HG02763 (cell line): ENCODE measurements at regions not wholly inside any gene's neighbourhood (a gene's known extent, or its start where the extent isn't known, plus 50 kb on each side); places are given as distances from the start of the nearest gene placed in this dataset.
"Not testable (repeated sequence)": the region's sequence is repeated elsewhere in the genome, so short reads cannot be mapped to it uniquely, and the experiment has no call there.

Experiments
- ATAC-seq: cut with Tn5 transposase; IDR thresholded peaks from one replicate; pipeline ENCODE4 v1.9.1; 2021; ENCODE audit warnings: mild to moderate bottlenecking, moderate library complexity; ENCODE audit not compliant: unreplicated experiment

DNA sequence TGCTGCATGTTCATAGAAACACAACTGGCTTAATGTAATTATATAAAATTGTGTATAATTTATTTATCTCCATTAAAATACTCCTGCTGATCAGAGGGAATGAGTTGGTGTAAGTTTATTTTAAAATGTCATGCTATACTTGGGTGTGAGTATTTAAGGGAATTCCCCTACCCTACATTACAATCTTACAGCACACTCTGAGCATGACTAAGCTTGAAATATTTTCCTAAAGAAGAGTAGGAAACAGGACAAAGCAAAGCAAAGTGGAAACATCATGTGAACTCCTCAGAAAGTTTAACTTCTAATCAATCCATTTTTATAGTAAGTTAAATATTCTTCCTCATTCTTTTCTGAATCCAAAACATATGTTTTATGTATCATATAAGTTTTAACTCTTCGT, 1271.3 kb downstream of the EFNA5 start:
- ATAC-seq, result no peak

GRCh38 chr5:106397700-106398099, 1273.0 kb downstream of the EFNA5 start:
- ATAC-seq, result no peak

GRCh38 chr5:106393276-106393675, 1277.5 kb downstream of the EFNA5 start:
- ATAC-seq, result no peak

DNA sequence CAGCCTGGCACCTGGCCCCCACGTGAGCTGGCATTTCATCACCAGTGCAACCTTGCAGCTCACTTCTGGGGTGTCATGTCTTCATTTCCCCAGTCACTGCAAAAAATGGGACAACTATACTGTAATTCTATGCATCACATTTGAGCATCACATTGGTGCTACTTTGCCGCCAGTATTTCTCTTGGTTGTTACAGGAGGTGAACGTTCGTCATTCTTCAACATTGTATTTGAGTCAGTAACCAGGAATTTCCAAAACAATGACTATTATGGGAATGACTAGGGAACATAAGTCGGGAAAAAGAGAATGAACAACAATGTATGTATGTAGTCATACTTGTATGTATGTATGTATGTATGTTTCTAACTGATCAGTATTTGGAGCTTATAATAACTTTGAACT, 1278.0 kb downstream of the EFNA5 start:
- no peak for ATAC-seq

DNA sequence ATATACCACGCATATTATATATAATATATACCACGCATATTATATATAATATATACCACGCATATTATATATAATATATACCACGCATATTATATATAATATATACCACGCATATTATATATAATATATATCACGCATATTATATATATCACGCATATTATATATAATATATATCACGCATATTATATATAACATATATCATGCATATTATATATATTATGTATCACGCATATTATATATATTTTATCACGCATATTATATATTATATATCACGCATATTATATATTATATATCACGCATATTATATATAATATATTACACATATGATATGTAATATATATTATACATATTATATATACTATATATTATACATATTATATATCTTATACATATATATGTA, 1283.0 kb downstream of the EFNA5 start:
- ATAC-seq, result not testable (repeated sequence)

DNA sequence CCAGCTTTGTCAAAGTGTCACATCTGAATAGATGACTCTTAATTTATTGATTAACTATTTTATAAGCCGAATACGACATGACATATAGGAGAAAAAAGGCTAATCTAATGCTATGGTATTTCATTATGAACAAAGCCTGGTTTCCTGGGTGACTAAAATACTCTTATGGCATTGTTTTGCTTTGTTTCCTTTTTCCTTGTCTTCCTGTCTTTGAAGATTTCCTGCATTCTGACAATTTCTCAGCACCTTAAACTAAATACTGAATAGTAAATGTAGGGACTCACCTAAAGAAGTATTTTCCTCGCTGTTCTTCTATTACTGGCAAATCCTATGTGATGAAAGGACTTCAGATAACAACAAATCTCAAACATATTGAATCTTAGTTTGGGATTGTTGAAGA, 1284.5 kb downstream of the EFNA5 start:
- no peak for ATAC-seq

- no peak for ATAC-seq
Measured at GRCh38 chr5:106380736-106381135, 1290.0 kb downstream of the EFNA5 start.

GRCh38 chr5:106376522-106376921, 1294.2 kb downstream of the EFNA5 start:
- ATAC-seq, result no peak

DNA sequence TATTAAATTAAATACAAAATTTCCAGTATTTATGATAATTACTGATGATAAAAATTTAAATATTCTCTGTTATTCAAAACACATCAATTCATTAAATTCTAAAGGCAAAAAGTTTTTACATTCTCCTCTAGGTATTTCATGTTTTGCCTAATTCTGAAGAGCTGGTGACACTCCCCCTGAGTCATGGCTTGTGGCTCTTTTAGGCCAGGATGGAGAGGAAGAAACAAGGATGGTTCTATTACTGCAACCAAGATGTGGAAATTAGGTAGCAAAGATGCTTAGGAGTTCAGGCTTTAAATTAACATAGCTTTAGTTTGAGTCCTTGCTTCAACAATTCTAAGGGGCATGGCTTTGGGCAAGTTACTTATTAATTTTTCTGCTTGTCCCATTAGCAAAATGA, 1295.8 kb downstream of the EFNA5 start:
- ATAC-seq, result no peak

DNA sequence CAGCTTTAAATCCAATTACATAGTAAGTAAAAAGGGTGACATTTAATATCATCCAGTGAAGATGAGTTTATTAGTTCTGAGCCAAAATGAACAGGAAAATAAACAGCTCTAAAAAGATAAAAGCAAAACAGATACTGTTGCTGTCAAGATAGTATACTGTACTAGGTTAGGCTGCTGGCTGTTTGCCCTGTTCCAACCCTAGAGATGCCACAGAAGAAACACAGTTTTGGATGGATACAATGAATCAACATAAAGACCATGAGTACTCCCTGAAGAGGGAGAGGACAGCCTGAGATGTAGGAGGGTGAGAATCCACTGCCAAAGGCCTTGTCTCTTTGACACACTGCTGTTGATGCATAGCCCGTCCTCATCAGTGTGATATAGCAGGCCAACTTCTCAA, 1302.7 kb downstream of the EFNA5 start:
- no peak for ATAC-seq

- no peak for ATAC-seq
Measured at GRCh38 chr5:106367281-106367680, 1303.5 kb downstream of the EFNA5 start.

- ATAC-seq, result no peak
Measured at GRCh38 chr5:106363578-106363977, 1307.2 kb downstream of the EFNA5 start.

GRCh38 chr5:106361905-106362304, 1308.8 kb downstream of the EFNA5 start:
- no peak for ATAC-seq

DNA sequence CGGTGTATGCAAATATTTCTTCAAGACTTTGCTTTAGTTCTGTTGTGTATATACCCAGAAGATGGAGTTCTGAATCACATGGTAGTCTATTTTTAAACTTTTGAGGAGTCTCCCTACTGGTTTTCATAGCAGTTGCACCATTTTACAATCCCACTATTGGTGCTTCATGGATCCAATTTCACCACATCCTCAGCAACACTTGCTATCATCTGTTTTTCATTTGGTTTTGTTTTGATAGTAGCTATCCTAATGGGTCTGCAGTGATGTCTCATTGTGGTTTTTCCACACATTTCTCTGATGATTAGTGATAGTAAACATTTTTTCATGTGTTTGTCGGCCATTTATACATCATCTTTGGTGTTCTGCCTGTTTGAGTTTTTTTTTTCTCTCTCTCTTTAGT, 1339.3 kb downstream of the EFNA5 start:
- no peak for ATAC-seq

DNA sequence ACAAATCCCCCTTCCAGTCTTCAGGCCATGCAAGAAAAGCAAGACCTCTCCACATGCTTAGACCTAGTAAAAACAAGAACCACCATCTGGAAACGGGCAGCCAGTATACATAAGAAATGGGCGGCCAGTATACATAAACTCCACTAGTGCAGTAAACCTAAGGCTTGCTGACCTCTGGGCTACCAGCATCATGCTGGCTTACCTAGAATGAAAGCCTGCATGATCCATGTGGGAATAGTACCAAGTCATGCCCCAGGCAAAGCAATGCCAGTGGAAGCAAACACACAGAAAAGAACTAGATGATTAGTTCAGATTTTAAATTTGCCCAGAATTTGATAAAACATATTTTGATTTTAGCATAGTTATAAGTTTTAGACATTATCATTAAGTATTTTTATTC, 1346.4 kb downstream of the EFNA5 start:
- no peak for ATAC-seq

- no peak for ATAC-seq
Measured at GRCh38 chr5:106321242-106321641, 1349.5 kb downstream of the EFNA5 start.

DNA sequence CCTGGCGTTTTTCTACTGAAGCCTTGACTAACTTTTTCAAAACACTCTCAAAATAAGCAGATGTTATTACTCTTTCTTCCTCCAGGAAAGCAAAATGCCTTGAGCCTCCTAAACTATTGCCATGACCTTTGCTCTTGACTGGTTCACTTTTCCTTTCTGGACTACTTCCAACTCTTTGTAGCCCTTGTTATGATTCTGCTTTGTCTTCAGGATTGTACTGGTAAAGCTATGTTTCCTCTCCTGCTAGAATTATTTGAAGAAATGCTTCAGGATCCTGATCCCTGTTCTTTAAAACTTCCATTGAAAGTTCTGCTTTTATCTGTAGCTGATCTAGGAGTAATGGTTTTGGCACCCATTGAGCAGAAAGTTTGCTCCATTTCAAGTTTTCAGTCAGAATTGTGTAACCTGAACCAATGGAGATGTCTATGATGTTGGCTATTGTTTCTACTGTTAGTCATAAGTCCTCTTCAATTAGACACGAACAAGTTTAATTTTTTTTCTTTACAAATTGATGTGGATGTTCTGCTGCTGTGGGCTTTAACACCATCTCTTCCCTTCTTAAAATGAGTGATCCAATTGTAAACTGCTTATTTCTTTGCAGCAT, 1356.4 kb downstream of the EFNA5 start:
- ATAC-seq, result no peak

GRCh38 chr5:106312360-106312759, 1358.4 kb downstream of the EFNA5 start:
- ATAC-seq, result no peak

DNA sequence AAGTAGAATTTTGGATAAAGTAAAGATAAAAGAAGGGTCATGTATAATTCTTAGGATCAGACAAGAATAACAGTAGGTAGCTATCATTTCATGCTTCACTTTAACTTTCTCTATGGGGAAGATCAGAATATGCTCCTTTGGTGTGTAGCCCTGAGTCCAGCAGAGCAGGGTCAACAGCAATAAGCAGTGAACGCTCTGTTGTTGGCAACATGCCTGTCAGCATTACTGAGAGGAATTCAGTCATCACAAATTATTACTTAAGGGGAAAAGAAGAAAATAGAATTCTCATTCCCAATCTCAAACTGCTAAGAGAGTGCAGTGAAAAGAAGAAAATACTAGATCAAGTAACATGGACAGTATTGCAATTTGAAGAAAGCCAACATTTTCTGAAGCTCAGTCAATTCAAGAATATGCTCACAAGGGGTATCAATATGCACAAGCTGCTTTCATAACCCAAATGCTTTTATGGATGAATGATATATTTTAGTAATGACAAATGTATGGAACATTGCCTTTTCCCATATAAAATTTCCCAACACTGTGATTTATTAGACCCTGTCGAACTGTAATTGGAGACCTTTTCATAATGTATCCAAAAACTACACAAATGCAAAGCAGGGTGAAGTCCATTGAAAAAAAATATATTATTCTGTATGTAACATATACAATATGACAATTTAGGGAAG, 1359.4 kb downstream of the EFNA5 start:
- no peak for ATAC-seq

- ATAC-seq, result no peak
Measured at GRCh38 chr5:106307265-106307664, 1363.5 kb downstream of the EFNA5 start.

- no peak for ATAC-seq
Measured at GRCh38 chr5:106306313-106307028, 1364.3 kb downstream of the EFNA5 start.

GRCh38 chr5:106303911-106304310, 1366.8 kb downstream of the EFNA5 start:
- ATAC-seq, result no peak
